ENCODE measurements at regions not wholly inside any gene's neighbourhood (a gene's known extent, or its start where the extent isn't known, plus 50 kb on each side); places are given as distances from the start of the nearest gene placed in this dataset.

DNA sequence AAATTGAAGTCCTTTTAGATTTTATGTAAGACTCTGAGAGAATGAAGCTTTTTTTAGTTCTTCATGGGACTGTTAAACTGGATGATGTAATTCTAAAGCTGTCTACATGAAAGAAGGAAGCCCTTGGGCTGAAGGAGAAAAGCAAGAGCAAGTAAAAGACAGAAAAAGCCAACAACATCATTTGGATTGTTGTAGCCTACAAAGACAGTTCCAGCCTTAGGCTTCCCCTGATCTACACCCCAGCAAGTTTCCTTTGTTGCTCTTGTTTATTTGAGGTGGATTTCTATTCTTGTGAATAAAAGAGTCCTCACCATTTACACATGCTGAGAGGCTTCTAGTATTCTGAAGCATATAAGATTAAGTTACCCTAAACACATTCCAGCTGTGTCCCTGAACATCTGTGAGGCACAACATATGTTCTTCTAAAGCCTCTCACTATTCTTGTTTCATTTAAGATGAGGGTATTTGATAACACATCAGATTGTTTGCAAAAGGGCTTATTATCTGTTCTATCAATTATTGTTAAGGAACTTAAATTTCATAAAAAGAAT lies 377.8 kb downstream of the LNPK start:
- TF ChIP-seq, protein P1, sequence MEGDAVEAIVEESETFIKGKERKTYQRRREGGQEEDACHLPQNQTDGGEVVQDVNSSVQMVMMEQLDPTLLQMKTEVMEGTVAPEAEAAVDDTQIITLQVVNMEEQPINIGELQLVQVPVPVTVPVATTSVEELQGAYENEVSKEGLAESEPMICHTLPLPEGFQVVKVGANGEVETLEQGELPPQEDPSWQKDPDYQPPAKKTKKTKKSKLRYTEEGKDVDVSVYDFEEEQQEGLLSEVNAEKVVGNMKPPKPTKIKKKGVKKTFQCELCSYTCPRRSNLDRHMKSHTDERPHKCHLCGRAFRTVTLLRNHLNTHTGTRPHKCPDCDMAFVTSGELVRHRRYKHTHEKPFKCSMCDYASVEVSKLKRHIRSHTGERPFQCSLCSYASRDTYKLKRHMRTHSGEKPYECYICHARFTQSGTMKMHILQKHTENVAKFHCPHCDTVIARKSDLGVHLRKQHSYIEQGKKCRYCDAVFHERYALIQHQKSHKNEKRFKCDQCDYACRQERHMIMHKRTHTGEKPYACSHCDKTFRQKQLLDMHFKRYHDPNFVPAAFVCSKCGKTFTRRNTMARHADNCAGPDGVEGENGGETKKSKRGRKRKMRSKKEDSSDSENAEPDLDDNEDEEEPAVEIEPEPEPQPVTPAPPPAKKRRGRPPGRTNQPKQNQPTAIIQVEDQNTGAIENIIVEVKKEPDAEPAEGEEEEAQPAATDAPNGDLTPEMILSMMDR (IDR thresholded peaks at IDR 0.05) = no peak
- TF ChIP-seq POLR2A (IDR thresholded peaks at IDR 0.05; ENCODE audit: low read depth) (no peak), POLR2AphosphoS5 (IDR thresholded peaks at IDR 0.05) (no peak)

Data from esophagus muscularis mucosa (tissue), 3 donors.